Left ventricle myocardium inferior (tissue), 1 donor: ENCODE measurements at regions not wholly inside any gene's neighbourhood (a gene's known extent, or its start where the extent isn't known, plus 50 kb on each side); places are given as distances from the start of the nearest gene placed in this dataset.

Experiments used
- DNase-seq: peaks from one replicate; pipeline ENCODE4 v3.0.0-alpha.2; 2020
- H3K27ac ChIP-seq: fragments of 200-600 bp; replicated peaks from 2 replicates; pipeline ENCODE4 v1.8.0; 2021
- H3K27me3 ChIP-seq: fragments of 200-600 bp; 2 replicates; pipeline ENCODE4 v1.8.0; 2021; ENCODE audit warnings: low read depth
- H3K36me3 ChIP-seq: fragments of 200-600 bp; 2 replicates; pipeline ENCODE4 v1.8.0; 2021
- H3K4me1 ChIP-seq: fragments of 200-600 bp; 2 replicates; pipeline ENCODE4 v1.8.0; 2021
- H3K4me3 ChIP-seq: fragments of 200-600 bp; 2 replicates; pipeline ENCODE4 v1.8.0; 2021; ENCODE audit warnings: mild to moderate bottlenecking, moderate library complexity
- H3K9me3 ChIP-seq: fragments of 200-600 bp; replicated peaks from 2 replicates; pipeline ENCODE4 v1.8.0; 2021
- intact Hi-C: fragments of 100-400 bp; cut with micrococcal nuclease; formaldehyde crosslinking; loops from one replicate; pipeline ENCODE4 v1.11.0; 2022
- TF ChIP-seq, protein P1 (sequence below): fragments of 200-600 bp; IDR thresholded peaks from 2 replicates; pipeline ENCODE4 v1.8.0; 2021; ENCODE audit warnings: antibody characterized with exemption, mild to moderate bottlenecking, borderline replicate concordance
- donor health status: DM: no; HTN: yes; CAD: no; lungs with severe emphysema.

DNA sequence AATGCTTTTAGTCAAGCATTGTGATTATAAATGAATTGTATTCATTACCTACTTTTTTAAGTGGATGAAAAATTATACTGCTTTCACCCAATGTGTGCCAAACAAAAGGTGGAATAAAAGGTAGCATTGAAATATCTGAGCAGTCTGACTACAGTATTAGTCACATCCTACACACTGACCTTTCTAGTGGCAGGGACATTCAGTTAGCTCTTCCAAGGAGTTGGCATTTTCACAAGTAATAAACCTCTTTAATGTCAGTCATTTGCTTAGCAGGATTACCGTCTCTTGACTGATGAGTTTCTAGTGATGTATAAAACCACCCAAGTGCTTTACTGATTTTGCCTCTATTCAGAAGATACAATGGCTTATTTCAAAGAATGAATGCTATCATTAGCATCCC, 687.9 kb downstream of the ARAP2 start:
- no peaks in the 10 kb centered on the region for H3K4me1 ChIP-seq
- H3K36me3 ChIP-seq: no peaks in the 10 kb centered on the region
- no peak overlapping the region for H3K27ac ChIP-seq
- peaks cover 28% of the 10 kb centered on the region for H3K9me3 ChIP-seq
- H3K4me3 ChIP-seq: no peak overlapping the region
- intact Hi-C loops: no loop called here
- no peak for DNase-seq
- TF ChIP-seq, protein P1, sequence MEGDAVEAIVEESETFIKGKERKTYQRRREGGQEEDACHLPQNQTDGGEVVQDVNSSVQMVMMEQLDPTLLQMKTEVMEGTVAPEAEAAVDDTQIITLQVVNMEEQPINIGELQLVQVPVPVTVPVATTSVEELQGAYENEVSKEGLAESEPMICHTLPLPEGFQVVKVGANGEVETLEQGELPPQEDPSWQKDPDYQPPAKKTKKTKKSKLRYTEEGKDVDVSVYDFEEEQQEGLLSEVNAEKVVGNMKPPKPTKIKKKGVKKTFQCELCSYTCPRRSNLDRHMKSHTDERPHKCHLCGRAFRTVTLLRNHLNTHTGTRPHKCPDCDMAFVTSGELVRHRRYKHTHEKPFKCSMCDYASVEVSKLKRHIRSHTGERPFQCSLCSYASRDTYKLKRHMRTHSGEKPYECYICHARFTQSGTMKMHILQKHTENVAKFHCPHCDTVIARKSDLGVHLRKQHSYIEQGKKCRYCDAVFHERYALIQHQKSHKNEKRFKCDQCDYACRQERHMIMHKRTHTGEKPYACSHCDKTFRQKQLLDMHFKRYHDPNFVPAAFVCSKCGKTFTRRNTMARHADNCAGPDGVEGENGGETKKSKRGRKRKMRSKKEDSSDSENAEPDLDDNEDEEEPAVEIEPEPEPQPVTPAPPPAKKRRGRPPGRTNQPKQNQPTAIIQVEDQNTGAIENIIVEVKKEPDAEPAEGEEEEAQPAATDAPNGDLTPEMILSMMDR: no peak
- no peaks in the 10 kb centered on the region for H3K27me3 ChIP-seq

DNA sequence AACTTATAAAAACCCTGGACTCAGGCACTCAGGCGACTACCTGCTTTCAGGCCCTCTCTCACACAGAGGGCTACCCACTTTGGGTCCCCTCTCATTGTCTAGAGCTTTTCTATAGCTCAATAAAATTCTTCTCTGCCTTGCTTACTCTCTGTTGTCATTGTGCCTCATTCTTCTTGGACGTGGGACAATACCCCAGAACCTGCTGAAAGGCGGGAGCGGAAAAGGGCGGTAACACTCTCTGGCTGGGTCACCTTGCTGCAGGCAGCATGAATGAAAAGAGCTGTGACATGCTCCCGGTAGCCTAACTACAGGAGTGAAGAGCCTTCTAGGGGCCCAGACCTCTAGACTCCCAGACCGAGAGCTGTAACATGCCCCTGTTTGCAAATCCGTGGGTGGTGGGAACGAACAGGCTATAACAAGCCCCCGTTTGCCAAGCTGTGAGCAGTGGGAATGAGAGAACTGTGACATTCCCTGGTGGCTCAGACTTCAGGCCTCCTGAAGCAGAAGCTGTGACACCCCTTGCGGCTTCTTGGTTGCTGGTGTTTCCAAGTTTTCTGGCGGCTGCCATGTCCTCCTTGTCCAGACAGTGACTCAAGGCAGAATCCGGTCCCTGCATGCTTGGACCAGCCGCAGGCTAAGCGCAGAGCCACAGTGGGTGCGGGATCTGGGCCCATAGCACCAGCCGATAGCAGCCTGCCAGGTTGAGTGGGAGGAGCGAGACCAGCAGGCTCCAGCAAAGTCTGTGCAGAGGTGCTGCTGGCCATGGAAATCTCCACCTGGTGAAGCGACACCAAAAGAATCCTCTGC, 684.6 kb downstream of the ARAP2 start:
- intact Hi-C loops: no loop called here
- Histone ChIP-seq H3K27ac (no peak overlapping the region), H3K4me1 (no peaks in the 10 kb centered on the region), H3K9me3 (peaks cover 28% of the 10 kb centered on the region), H3K36me3 (no peaks in the 10 kb centered on the region), H3K4me3 (no peak overlapping the region), H3K27me3 (no peaks in the 10 kb centered on the region)
- TF ChIP-seq, protein P1: no peak
- no peak for DNase-seq

DNA sequence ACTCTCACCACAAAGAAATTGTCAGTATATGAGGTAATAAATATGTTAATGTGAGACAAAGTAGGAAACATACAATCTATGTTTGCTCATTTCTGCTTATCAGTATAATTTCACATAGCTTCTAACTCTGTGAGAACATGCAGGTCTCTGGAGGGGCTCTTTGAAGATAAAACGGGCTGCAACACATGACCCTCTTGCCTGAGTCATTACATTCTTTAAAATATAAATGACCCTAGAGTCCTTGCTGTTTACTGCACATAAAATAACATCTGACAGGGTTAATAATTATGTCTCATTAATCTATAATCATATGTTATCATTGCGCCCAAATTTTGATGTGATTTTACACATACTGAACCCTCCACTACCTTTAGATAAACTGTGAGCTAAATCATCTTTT, 681.5 kb downstream of the ARAP2 start:
- DNase-seq: no peak
- TF ChIP-seq, protein P1: no peak
- no peaks in the 10 kb centered on the region for H3K4me1 ChIP-seq
- no peaks in the 10 kb centered on the region for H3K36me3 ChIP-seq
- no peaks in the 10 kb centered on the region for H3K27me3 ChIP-seq
- no peak overlapping the region for H3K4me3 ChIP-seq
- peaks cover 26% of the 10 kb centered on the region for H3K9me3 ChIP-seq
- intact Hi-C loops: no loop called here
- no peak overlapping the region for H3K27ac ChIP-seq

DNA sequence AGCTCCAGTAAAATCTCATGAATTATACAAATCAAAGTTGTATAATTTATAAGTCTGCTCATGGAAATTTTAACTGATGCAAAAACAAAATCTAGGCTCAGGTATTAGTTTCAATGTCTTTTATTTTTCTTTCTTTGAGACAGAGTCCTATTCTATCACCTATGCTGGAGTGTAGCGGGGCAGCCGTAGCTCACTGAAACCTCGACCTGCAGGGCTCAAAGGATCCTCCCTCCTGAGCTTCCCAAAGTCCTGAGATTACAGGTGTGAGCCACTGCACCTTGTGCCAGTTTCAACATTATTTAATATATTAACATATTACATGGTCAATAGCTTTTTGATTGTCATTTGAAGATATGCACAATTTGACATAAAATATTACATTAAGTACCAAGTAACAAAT, 678.7 kb downstream of the ARAP2 start:
- Histone ChIP-seq H3K4me3 (no peak overlapping the region), H3K27me3 (no peaks in the 10 kb centered on the region), H3K27ac (no peak overlapping the region), H3K9me3 (peaks cover 5% of the 10 kb centered on the region), H3K4me1 (no peaks in the 10 kb centered on the region), H3K36me3 (no peaks in the 10 kb centered on the region)
- no peak for DNase-seq
- intact Hi-C loops: no loop called here
- TF ChIP-seq, protein P1: no peak

- intact Hi-C loops: no loop called here
- Histone ChIP-seq H3K27me3 (no peaks in the 10 kb centered on the region), H3K36me3 (no peaks in the 10 kb centered on the region), H3K4me3 (no peak overlapping the region), H3K4me1 (no peaks in the 10 kb centered on the region), H3K27ac (no peak overlapping the region), H3K9me3 (no peaks in the 10 kb centered on the region)
- TF ChIP-seq, protein P1: no peak
- no peak for DNase-seq
Observed at GRCh38 chr4:35591035-35591434, 653.3 kb downstream of the ARAP2 start.
